ENCODE measurements at regions not wholly inside any gene's neighbourhood (a gene's known extent, or its start where the extent isn't known, plus 50 kb on each side); places are given as distances from the start of the nearest gene placed in this dataset.
A peak's percentile ranks its signal among the peaks of the same experiment; 100 is the strongest.
"Not testable (repeated sequence)": the region's sequence is repeated elsewhere in the genome, so short reads cannot be mapped to it uniquely, and the experiment has no call there.

- not testable (repeated sequence) for H3K27ac ChIP-seq (ENCODE audit: low read depth, low read length); H3K36me3 ChIP-seq (ENCODE audit: control insufficient read depth in 5 of 5, insufficient read depth in 5 of 5, low read length in 5 of 5); H3K27me3 ChIP-seq (ENCODE audit: control insufficient read depth in 5 of 5, insufficient read depth in 4 of 5, low read length in 5 of 5); H3K4me3 ChIP-seq (ENCODE audit: low read depth in 1 of 5, low read length in 5 of 5); H3K9ac ChIP-seq (ENCODE audit: low read length in 5 of 5); H3K4me1 ChIP-seq (ENCODE audit: control insufficient read depth in 5 of 5, insufficient read depth in 5 of 5, low read length in 5 of 5); H3K9me3 ChIP-seq (ENCODE audit: control insufficient read depth in 5 of 5, low read length in 5 of 5)
These were observed 215.0 kb downstream of the STIM2 start for GRCh38 chr4:27075603-27076002.

DNA sequence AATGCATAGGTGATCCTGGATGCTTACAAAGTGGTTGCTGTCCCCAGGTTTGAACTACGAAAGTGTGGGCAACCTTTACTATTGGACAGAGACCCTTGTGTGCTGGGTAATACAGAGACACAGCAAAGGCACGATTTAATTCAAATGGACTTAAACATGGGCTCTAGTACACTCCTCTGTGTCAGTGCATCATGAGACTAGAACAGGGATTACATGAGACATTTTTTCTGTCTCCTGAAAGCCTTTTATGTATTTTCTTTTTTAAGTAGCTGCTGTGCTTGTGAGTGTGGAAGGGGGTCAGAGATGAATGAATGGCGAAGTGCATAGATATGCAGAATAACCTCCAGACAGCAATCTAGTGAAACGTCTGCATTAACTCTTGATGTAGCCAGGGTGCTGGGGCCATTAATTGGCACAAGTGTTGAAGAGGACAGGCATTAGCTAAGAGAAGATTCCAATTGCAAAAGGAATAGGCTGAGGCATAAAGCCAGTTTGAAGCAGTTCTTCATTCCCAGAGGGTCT lies 218.4 kb downstream of the STIM2 start:
- Histone ChIP-seq H3K4me1 (ENCODE audit: control insufficient read depth in 5 of 5, insufficient read depth in 5 of 5, low read length in 5 of 5) (no peaks in the 10 kb centered on the region), H3K9me3 (ENCODE audit: control insufficient read depth in 5 of 5, low read length in 5 of 5) (peaks cover 0 to 5% (median 0%) of the 10 kb centered on the region in 5 donors), H3K4me3 (ENCODE audit: low read depth in 1 of 5, low read length in 5 of 5) (no peak overlapping the region), H3K36me3 (ENCODE audit: control insufficient read depth in 5 of 5, insufficient read depth in 5 of 5, low read length in 5 of 5) (no peaks in the 10 kb centered on the region), H3K27ac (ENCODE audit: low read depth, low read length) (no peak overlapping the region), H3K27me3 (ENCODE audit: control insufficient read depth in 5 of 5, insufficient read depth in 4 of 5, low read length in 5 of 5) (peaks cover 0 to 9% (median 2%) of the 10 kb centered on the region in 5 donors), H3K9ac (ENCODE audit: low read length in 5 of 5) (no peak overlapping the region)

DNA sequence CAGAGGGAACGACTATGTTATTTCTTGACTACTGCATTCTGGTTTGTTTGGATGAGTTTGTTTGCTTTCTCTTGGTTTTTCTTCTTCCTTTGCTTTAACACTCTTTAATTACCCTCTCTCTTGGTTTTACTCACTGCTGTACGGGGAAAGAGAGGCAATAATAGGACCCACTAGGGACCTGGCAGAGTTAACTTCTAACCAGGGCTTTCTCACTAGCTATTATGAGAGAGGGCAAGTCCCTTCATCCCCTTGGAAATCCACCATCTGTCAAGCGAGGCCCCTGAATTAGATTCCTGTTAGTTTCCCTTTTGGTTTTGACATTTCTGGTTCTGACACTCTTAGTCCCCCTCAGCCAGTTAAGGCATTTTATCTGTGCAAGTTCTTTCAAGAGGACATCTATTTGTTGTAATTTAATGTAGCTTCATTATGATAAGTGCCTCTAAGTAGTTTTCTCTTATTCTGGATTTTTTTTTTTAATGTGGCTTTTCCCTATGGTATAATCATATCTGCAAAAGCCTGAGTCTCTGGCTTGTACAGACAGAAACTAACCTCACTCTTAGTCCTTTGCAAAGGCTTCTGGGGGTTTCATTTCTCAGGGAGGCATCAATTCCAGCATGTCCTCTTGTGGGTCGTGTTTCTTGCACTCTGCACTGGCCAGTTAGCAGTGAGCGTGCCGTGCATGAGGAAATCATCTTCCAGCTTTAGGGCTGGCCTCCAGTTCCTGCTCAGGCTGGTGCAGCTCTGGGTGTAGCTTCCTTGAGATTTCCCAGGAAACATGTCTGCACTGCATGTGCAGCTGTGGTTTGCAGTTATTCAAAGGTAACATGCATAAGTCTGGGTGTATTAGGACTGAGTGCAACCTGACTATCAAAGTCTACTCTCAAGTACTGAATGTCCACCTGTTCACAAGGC lies 221.3 kb downstream of the STIM2 start:
- Histone ChIP-seq H3K4me3 (ENCODE audit: low read depth in 1 of 5, low read length in 5 of 5) (no peak overlapping the region), H3K36me3 (ENCODE audit: control insufficient read depth in 5 of 5, insufficient read depth in 5 of 5, low read length in 5 of 5) (no peaks in the 10 kb centered on the region), H3K9ac (ENCODE audit: low read length in 5 of 5) (no peak overlapping the region), H3K27me3 (ENCODE audit: control insufficient read depth in 5 of 5, insufficient read depth in 4 of 5, low read length in 5 of 5) (peaks cover 3 to 20% (median 16%) of the 10 kb centered on the region in 5 donors), H3K4me1 (ENCODE audit: control insufficient read depth in 5 of 5, insufficient read depth in 5 of 5, low read length in 5 of 5) (peaks cover 0 to 11% (median 10%) of the 10 kb centered on the region in 5 donors), H3K27ac (ENCODE audit: low read depth, low read length) (no peak overlapping the region), H3K9me3 (ENCODE audit: control insufficient read depth in 5 of 5, low read length in 5 of 5) (peaks cover 0 to 5% (median 0%) of the 10 kb centered on the region in 5 donors)

DNA sequence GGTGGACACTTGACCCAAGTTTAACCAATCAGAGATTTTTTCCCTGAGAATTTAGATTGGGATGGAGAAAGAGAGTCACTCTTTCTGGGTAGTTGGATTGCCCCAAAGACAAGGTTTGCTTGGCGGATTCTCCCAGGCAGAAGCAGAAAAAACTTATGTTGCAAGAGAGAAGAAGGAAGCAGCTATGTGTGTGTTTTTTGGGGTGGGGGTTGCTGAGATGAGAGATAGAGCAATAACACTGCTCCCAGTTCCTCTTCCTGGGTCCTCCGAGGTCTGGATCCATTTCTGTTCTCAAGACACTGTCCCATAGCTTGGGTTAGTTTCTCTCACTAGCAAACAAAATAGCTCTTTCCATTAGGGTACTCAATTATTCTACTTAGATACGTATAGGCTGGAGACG lies 222.1 kb downstream of the STIM2 start:
- Histone ChIP-seq H3K27me3 (ENCODE audit: control insufficient read depth in 5 of 5, insufficient read depth in 4 of 5, low read length in 5 of 5) (peaks cover 3 to 24% (median 16%) of the 10 kb centered on the region in 5 donors), H3K9me3 (ENCODE audit: control insufficient read depth in 5 of 5, low read length in 5 of 5) (peaks cover 0 to 3% (median 0%) of the 10 kb centered on the region in 5 donors), H3K9ac (ENCODE audit: low read length in 5 of 5) (no peak overlapping the region), H3K4me3 (ENCODE audit: low read depth in 1 of 5, low read length in 5 of 5) (no peak overlapping the region), H3K36me3 (ENCODE audit: control insufficient read depth in 5 of 5, insufficient read depth in 5 of 5, low read length in 5 of 5) (no peaks in the 10 kb centered on the region), H3K27ac (ENCODE audit: low read depth, low read length) (no peak overlapping the region), H3K4me1 (ENCODE audit: control insufficient read depth in 5 of 5, insufficient read depth in 5 of 5, low read length in 5 of 5) (peaks cover 0 to 11% (median 10%) of the 10 kb centered on the region in 5 donors)

- Histone ChIP-seq H3K9ac (ENCODE audit: low read length in 5 of 5) (no peak overlapping the region), H3K4me1 (ENCODE audit: control insufficient read depth in 5 of 5, insufficient read depth in 5 of 5, low read length in 5 of 5) (peaks cover 0 to 11% (median 10%) of the 10 kb centered on the region in 5 donors), H3K27ac (ENCODE audit: low read depth, low read length) (no peak overlapping the region), H3K4me3 (ENCODE audit: low read depth in 1 of 5, low read length in 5 of 5) (peak overlapping the region; percentile 38 to 60 (median 54)), H3K27me3 (ENCODE audit: control insufficient read depth in 5 of 5, insufficient read depth in 4 of 5, low read length in 5 of 5) (peaks cover 3 to 31% (median 16%) of the 10 kb centered on the region in 5 donors), H3K9me3 (ENCODE audit: control insufficient read depth in 5 of 5, low read length in 5 of 5) (no peaks in the 10 kb centered on the region), H3K36me3 (ENCODE audit: control insufficient read depth in 5 of 5, insufficient read depth in 5 of 5, low read length in 5 of 5) (no peaks in the 10 kb centered on the region)
These were observed 224.2 kb downstream of the STIM2 start for GRCh38 chr4:27084685-27085361.

DNA sequence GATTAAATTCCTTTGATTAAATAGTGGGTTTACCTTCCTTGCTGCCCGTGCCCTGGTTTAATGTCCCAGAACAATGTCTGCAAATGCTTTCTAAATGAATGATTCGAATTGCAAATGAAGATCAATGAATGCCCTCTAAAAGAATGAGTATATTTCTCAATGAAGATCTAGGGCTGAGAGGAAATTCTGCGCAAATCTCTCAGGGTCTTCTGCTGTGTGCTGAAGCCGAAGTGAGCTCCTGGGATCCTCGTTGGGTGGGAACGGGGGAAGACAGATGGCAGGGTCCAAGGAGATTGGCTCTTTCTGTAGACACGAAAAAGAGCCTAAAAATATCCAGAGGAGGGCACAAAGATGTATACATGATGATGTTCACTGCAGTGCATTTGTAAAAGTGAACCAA lies 224.8 kb downstream of the STIM2 start:
- no peaks in the 10 kb centered on the region for H3K36me3 ChIP-seq (ENCODE audit: control insufficient read depth in 5 of 5, insufficient read depth in 5 of 5, low read length in 5 of 5)
- no peaks in the 10 kb centered on the region for H3K9me3 ChIP-seq (ENCODE audit: control insufficient read depth in 5 of 5, low read length in 5 of 5)
- H3K9ac ChIP-seq (ENCODE audit: low read length in 5 of 5): no peak overlapping the region
- no peak overlapping the region for H3K27ac ChIP-seq (ENCODE audit: low read depth, low read length)
- H3K27me3 ChIP-seq (ENCODE audit: control insufficient read depth in 5 of 5, insufficient read depth in 4 of 5, low read length in 5 of 5): peaks cover 3 to 35% (median 16%) of the 10 kb centered on the region in 5 donors
- H3K4me1 ChIP-seq (ENCODE audit: control insufficient read depth in 5 of 5, insufficient read depth in 5 of 5, low read length in 5 of 5): peaks cover 0 to 11% (median 10%) of the 10 kb centered on the region in 5 donors
- peak overlapping the region in 2 of 5 donors; percentile 54 to 60 for H3K4me3 ChIP-seq (ENCODE audit: low read depth in 1 of 5, low read length in 5 of 5)

DNA sequence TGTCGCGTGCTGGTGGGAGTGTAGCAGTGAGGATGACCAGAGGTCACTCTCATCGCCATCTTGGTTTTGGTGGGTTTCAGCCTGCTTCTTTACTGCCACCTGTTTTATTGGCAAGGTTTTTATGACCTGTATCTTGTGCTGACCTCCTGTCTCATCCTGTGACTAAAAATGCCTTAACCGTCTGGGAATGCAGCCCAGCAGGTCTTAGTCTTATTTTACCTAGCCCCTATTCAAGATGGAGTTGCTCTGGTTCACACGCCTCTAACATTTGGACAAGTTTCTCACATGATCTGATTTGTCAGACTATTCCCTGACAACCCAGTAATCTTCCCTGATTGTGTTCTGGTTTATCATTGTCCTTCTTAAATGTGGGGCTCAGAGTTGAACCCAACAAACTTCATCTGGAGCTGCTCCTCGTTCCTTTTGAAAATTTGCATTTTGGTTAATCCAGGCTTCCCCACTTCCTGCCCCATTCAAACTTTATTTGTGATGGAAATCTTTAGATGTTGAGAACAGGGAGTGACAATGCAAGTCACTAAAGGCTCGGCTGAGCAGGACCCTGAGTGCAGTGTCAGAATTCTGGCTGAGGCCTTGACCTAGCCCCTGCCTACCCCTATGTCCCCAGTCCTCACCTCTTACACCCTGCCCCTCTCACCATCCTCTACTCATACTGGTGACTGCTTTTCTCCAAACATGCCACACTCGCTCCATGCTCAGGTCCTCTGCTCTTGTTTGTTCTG lies 226.8 kb downstream of the STIM2 start:
- Histone ChIP-seq H3K27ac (ENCODE audit: low read depth, low read length) (no peak overlapping the region), H3K4me3 (ENCODE audit: low read depth in 1 of 5, low read length in 5 of 5) (no peak overlapping the region), H3K4me1 (ENCODE audit: control insufficient read depth in 5 of 5, insufficient read depth in 5 of 5, low read length in 5 of 5) (peaks cover 0 to 11% (median 10%) of the 10 kb centered on the region in 5 donors), H3K27me3 (ENCODE audit: control insufficient read depth in 5 of 5, insufficient read depth in 4 of 5, low read length in 5 of 5) (peaks cover 9 to 50% (median 21%) of the 10 kb centered on the region in 5 donors), H3K36me3 (ENCODE audit: control insufficient read depth in 5 of 5, insufficient read depth in 5 of 5, low read length in 5 of 5) (no peaks in the 10 kb centered on the region), H3K9ac (ENCODE audit: low read length in 5 of 5) (no peak overlapping the region), H3K9me3 (ENCODE audit: control insufficient read depth in 5 of 5, low read length in 5 of 5) (no peaks in the 10 kb centered on the region)

DNA sequence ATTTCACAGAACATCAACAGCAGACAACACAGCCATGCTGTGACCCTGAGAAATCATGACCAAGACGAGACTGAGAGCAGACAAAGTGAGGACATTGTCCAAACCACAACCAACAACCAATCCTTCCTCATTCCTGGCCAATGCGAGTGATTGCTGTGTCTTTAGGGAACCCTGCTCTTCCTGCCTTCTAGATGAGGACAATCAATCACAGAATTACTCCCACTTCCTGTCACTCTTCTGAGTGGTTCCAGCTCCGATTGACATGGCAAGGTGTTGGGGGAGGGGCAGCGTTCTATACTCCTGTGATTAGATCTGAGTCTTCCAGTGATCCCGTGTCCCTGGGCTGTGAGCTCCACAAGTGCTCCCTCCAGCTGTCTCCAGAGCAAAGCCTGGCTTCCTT lies 227.8 kb downstream of the STIM2 start:
- no peak overlapping the region for H3K27ac ChIP-seq (ENCODE audit: low read depth, low read length)
- H3K9ac ChIP-seq (ENCODE audit: low read length in 5 of 5): no peak overlapping the region
- no peak overlapping the region for H3K4me3 ChIP-seq (ENCODE audit: low read depth in 1 of 5, low read length in 5 of 5)
- H3K9me3 ChIP-seq (ENCODE audit: control insufficient read depth in 5 of 5, low read length in 5 of 5): no peaks in the 10 kb centered on the region
- H3K4me1 ChIP-seq (ENCODE audit: control insufficient read depth in 5 of 5, insufficient read depth in 5 of 5, low read length in 5 of 5): peaks cover 0 to 11% (median 10%) of the 10 kb centered on the region in 5 donors
- H3K27me3 ChIP-seq (ENCODE audit: control insufficient read depth in 5 of 5, insufficient read depth in 4 of 5, low read length in 5 of 5): peaks cover 9 to 48% (median 17%) of the 10 kb centered on the region in 5 donors
- no peaks in the 10 kb centered on the region for H3K36me3 ChIP-seq (ENCODE audit: control insufficient read depth in 5 of 5, insufficient read depth in 5 of 5, low read length in 5 of 5)

DNA sequence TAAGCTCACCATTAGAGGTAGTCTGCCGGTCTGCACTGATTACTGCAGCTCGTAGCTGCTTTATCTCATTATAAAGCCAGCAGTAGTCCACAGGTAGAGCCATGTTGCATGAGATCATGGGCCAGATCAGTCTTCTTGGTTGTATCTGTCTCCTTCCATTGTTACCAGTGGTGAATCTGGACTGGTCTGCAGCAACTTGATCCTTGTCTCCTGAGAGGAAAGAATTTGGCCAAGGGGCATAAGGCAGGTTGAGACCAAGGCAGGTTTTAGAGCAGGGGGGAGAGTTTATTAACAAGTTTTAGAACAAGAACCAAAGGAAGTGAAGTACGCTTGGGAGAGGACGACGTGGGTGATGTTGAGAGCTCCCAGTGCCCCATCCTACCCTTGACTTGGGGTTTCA lies 228.5 kb downstream of the STIM2 start:
- Histone ChIP-seq H3K36me3 (ENCODE audit: control insufficient read depth in 5 of 5, insufficient read depth in 5 of 5, low read length in 5 of 5) (no peaks in the 10 kb centered on the region), H3K4me1 (ENCODE audit: control insufficient read depth in 5 of 5, insufficient read depth in 5 of 5, low read length in 5 of 5) (peaks cover 0 to 11% (median 10%) of the 10 kb centered on the region in 5 donors), H3K9ac (ENCODE audit: low read length in 5 of 5) (no peak overlapping the region), H3K27me3 (ENCODE audit: control insufficient read depth in 5 of 5, insufficient read depth in 4 of 5, low read length in 5 of 5) (peaks cover 9 to 48% (median 13%) of the 10 kb centered on the region in 5 donors), H3K9me3 (ENCODE audit: control insufficient read depth in 5 of 5, low read length in 5 of 5) (no peaks in the 10 kb centered on the region), H3K27ac (ENCODE audit: low read depth, low read length) (no peak overlapping the region), H3K4me3 (ENCODE audit: low read depth in 1 of 5, low read length in 5 of 5) (no peak overlapping the region)
